ENCODE measurements at regions not wholly inside any gene's neighbourhood (a gene's known extent, or its start where the extent isn't known, plus 50 kb on each side); places are given as distances from the start of the nearest gene placed in this dataset.

- TF ChIP-seq CTCF (IDR thresholded peaks at IDR 0.05; ENCODE audit: insufficient read depth, low read depth, low read length) (no peak), EZH2 (IDR thresholded peaks at IDR 0.05; ENCODE audit: insufficient read depth, low read length) (no peak)
These were observed 1744.2 kb downstream of the TP53TG3F start for GRCh38 chr16:35203636-35204035.

Data from astrocyte (in vitro differentiated cells and primary cell).